Small intestine (tissue), 7 donors: ENCODE measurements at regions not wholly inside any gene's neighbourhood (a gene's known extent, or its start where the extent isn't known, plus 50 kb on each side); places are given as distances from the start of the nearest gene placed in this dataset.

Experiments
- DNase-seq, 2 donors: peaks; one replicate each; pipeline versions ENCODE4 v3.0.0 to v3.0.0-alpha.2; 2013
- FAIRE-seq: peaks from 2 replicates; lab custom pipeline; 2012; peaks lifted over from hg19 to GRCh38; lab: Jason Lieb, UNC
- H3K27ac ChIP-seq, 3 donors: one replicate each; pipeline ENCODE4 v1.5.1; 2013; ENCODE audit warnings: low read length in 2 of 3, mild to moderate bottlenecking in 2 of 3, control low read depth in 1 of 3, inconsistent platforms in 1 of 3, low read depth in 1 of 3, moderate library complexity in 1 of 3
- H3K27me3 ChIP-seq, 3 donors: one replicate each; pipeline ENCODE4 v1.6.1; 2013; ENCODE audit warnings: low read length in 3 of 3, inconsistent platforms in 1 of 3; ENCODE audit not compliant: control insufficient read depth in 3 of 3, insufficient read depth in 3 of 3
- H3K36me3 ChIP-seq, 3 donors: one replicate each; pipeline ENCODE4 v1.6.1; 2013; ENCODE audit warnings: low read length in 3 of 3, inconsistent platforms in 1 of 3, low read depth in 1 of 3, mild to moderate bottlenecking in 1 of 3, moderate library complexity in 1 of 3; ENCODE audit not compliant: control insufficient read depth in 3 of 3, insufficient read depth in 2 of 3
- H3K4me1 ChIP-seq, 3 donors: one replicate each; pipeline ENCODE4 v1.6.1; 2013; ENCODE audit warnings: low read length in 2 of 3, inconsistent platforms in 1 of 3, low read depth in 1 of 3, mild to moderate bottlenecking in 1 of 3, moderate library complexity in 1 of 3; ENCODE audit not compliant: control insufficient read depth in 3 of 3, insufficient read depth in 2 of 3
- H3K4me3 ChIP-seq, 3 donors: one replicate each; pipeline ENCODE4 v1.5.1; 2013; ENCODE audit warnings: low read length in 3 of 3, control low read depth in 1 of 3, inconsistent platforms in 1 of 3, low read depth in 1 of 3, mild to moderate bottlenecking in 1 of 3, moderate library complexity in 1 of 3
- H3K9me3 ChIP-seq, 2 donors: one replicate each; pipeline ENCODE4 v1.6.1; 2013; ENCODE audit warnings: low read depth in 1 of 2, low read length in 1 of 2; ENCODE audit not compliant: control insufficient read depth in 2 of 2, insufficient read depth in 1 of 2
- WGBS, 3 donors: extraction: QIAGEN DNeasy Blood & Tissue Kit; methylation state at CpG; one replicate each; pipeline ENCODE4 v1.1.7; 2013; 5-methylcytosine and 5-hydroxymethylcytosine counted together
- donor health status: healthy with polysubstance abuse.
- donor health status: control.
- donor health status: control.
- donor health status: Bipolar disorder and iron deficiency.
- donor health status: healthy.

- 62 to 93% (median 67%) methylated on average over 1 of the region's 1 CpG for WGBS, 3 donors
- DNase-seq, result no peak
- Histone ChIP-seq H3K27ac (no peak overlapping the region), H3K9me3 (no peaks in the 10 kb centered on the region), H3K36me3 (no peaks in the 10 kb centered on the region), H3K4me1 (no peaks in the 10 kb centered on the region), H3K4me3 (no peak overlapping the region), H3K27me3 (no peaks in the 10 kb centered on the region)
- no peak for FAIRE-seq
Measured at GRCh38 chr9:85199866-85200495, 530.5 kb downstream of the NTRK2 start.

GRCh38 chr9:85192750-85193149, 523.2 kb downstream of the NTRK2 start:
- FAIRE-seq, result no peak
- no peaks in the 10 kb centered on the region for H3K27me3 ChIP-seq
- no peak overlapping the region for H3K4me3 ChIP-seq
- H3K4me1 ChIP-seq, result no peaks in the 10 kb centered on the region
- DNase-seq, result no peak
- H3K9me3 ChIP-seq, result no peaks in the 10 kb centered on the region
- 85 to 92% (median 90%) methylated on average over 4 of the region's 4 CpGs for WGBS, 3 donors
- no peaks in the 10 kb centered on the region for H3K36me3 ChIP-seq
- no peak overlapping the region for H3K27ac ChIP-seq

- H3K4me3 ChIP-seq, result no peak overlapping the region
- H3K9me3 ChIP-seq, result no peaks in the 10 kb centered on the region
- 72 to 82% (median 79%) methylated on average over 2 of the region's 2 CpGs for WGBS, 3 donors
- H3K4me1 ChIP-seq, result no peaks in the 10 kb centered on the region
- no peak for FAIRE-seq
- no peaks in the 10 kb centered on the region for H3K27me3 ChIP-seq
- H3K27ac ChIP-seq, result no peak overlapping the region
- H3K36me3 ChIP-seq, result no peaks in the 10 kb centered on the region
- no peak for DNase-seq
Measured at GRCh38 chr9:85186218-85186585, 516.7 kb downstream of the NTRK2 start.

- WGBS, 3 donors, result 92 to 100% (median 92%) methylated on average over 3 of the region's 3 CpGs
- Histone ChIP-seq H3K4me3 (no peak overlapping the region), H3K27ac (no peak overlapping the region), H3K36me3 (no peaks in the 10 kb centered on the region), H3K27me3 (no peaks in the 10 kb centered on the region), H3K4me1 (no peaks in the 10 kb centered on the region), H3K9me3 (no peaks in the 10 kb centered on the region)
- no peak for FAIRE-seq
- DNase-seq, result no peak
Measured at GRCh38 chr9:85185486-85186217, 516.1 kb downstream of the NTRK2 start.

- no peaks in the 10 kb centered on the region for H3K9me3 ChIP-seq
- no peak for FAIRE-seq
- 70 to 80% (median 76%) methylated on average over 4 of the region's 4 CpGs for WGBS, 3 donors
Measured at GRCh38 chr9:85182383-85182782, 512.9 kb downstream of the NTRK2 start.

GRCh38 chr9:85178474-85178873, 508.9 kb downstream of the NTRK2 start:
- Histone ChIP-seq H3K4me3 (no peak overlapping the region), H3K36me3 (no peaks in the 10 kb centered on the region), H3K27me3 (no peaks in the 10 kb centered on the region), H3K9me3 (no peaks in the 10 kb centered on the region), H3K27ac (no peak overlapping the region), H3K4me1 (no peaks in the 10 kb centered on the region)
- DNase-seq (no peak), FAIRE-seq (no peak)
- WGBS, 3 donors, result 33 to 34% (median 34%) methylated on average over 4 of the region's 4 CpGs

More at GRCh38 chr9:85182383-85182782, 512.9 kb downstream of the NTRK2 start:
- Histone ChIP-seq H3K4me1 (no peaks in the 10 kb centered on the region), H3K27me3 (no peaks in the 10 kb centered on the region), H3K27ac (no peak overlapping the region), H3K4me3 (no peak overlapping the region), H3K36me3 (no peaks in the 10 kb centered on the region)
- DNase-seq, result no peak

- H3K4me1 ChIP-seq, result no peaks in the 10 kb centered on the region
- no peak overlapping the region for H3K4me3 ChIP-seq
- no peaks in the 10 kb centered on the region for H3K9me3 ChIP-seq
- FAIRE-seq, result no peak
- no peak for DNase-seq
- no peaks in the 10 kb centered on the region for H3K27me3 ChIP-seq
- H3K36me3 ChIP-seq, result no peaks in the 10 kb centered on the region
- WGBS, 3 donors, result 80 to 85% (median 83%) methylated on average over 1 of the region's 1 CpG
- H3K27ac ChIP-seq, result no peak overlapping the region
Measured at GRCh38 chr9:85173967-85174366, 504.4 kb downstream of the NTRK2 start.

- 57 to 67% (median 60%) methylated on average over 7 of the region's 7 CpGs for WGBS, 3 donors
- Histone ChIP-seq H3K4me3 (no peak overlapping the region), H3K27me3 (no peaks in the 10 kb centered on the region), H3K36me3 (no peaks in the 10 kb centered on the region), H3K27ac (no peak overlapping the region), H3K9me3 (no peaks in the 10 kb centered on the region), H3K4me1 (no peaks in the 10 kb centered on the region)
- FAIRE-seq, result no peak
- DNase-seq, result no peak
Measured at GRCh38 chr9:85172001-85172978, 502.8 kb downstream of the NTRK2 start.
